Heart left ventricle (tissue), 16 donors: ENCODE measurements at regions not wholly inside any gene's neighbourhood (a gene's known extent, or its start where the extent isn't known, plus 50 kb on each side); places are given as distances from the start of the nearest gene placed in this dataset.

Experiments
- ATAC-seq, 4 donors: fragments of 200-7000 bp; cut with Tn5 transposase; one replicate each; pipeline ENCODE4 v1.9.1; 2020 to 2022; ENCODE audit warnings: moderate library complexity in 4 of 4, mild to moderate bottlenecking in 3 of 4, moderate number of reproducible peaks in 1 of 4
- DNase-seq, 5 donors: peaks; one replicate each; pipeline ENCODE4 v3.0.0-alpha.2; 2020
- H3K27ac ChIP-seq, 12 donors: fragments of 200-600 bp; sonication (generic) in 4 of 12; one replicate each; pipeline versions ENCODE4 v1.5.0 to v1.8.0; 2016 to 2022; ENCODE audit warnings: mild to moderate bottlenecking in 2 of 12
- H3K27me3 ChIP-seq, 9 donors: fragments of 200-600 bp; sonication (generic) in 2 of 9; one replicate each; pipeline versions ENCODE4 v1.5.1 to v1.8.0; 2016 to 2022; ENCODE audit warnings: mild to moderate bottlenecking in 3 of 9
- H3K36me3 ChIP-seq, 9 donors: fragments of 200-600 bp; sonication (generic) in 2 of 9; one replicate each; pipeline versions ENCODE4 v1.5.0 to v1.8.0; 2018 to 2022; ENCODE audit warnings: mild to moderate bottlenecking in 2 of 9
- H3K4me1 ChIP-seq, 12 donors: fragments of 200-600 bp; sonication (generic) in 4 of 12; one replicate each; pipeline versions ENCODE4 v1.5.0 to v1.8.0; 2016 to 2022; ENCODE audit warnings: mild to moderate bottlenecking in 3 of 12
- H3K4me3 ChIP-seq, 12 donors: fragments of 200-600 bp; sonication (generic) in 4 of 12; one replicate each; pipeline versions ENCODE4 v1.5.0 to v1.8.0; 2017 to 2022; ENCODE audit warnings: mild to moderate bottlenecking in 9 of 12, moderate library complexity in 4 of 12
- H3K9me3 ChIP-seq, 12 donors: fragments of 200-600 bp; sonication (generic) in 4 of 12; one replicate each; pipeline versions ENCODE4 v1.5.0 to v1.8.0; 2016 to 2022; ENCODE audit warnings: mild to moderate bottlenecking in 1 of 12
- POLR2A ChIP-seq, 2 donors: fragments of 450-650 bp; IDR thresholded peaks; one replicate each; pipeline ENCODE4 v1.6.1; 2017; ENCODE audit warnings: antibody characterized with exemption in 2 of 2, mild to moderate bottlenecking in 2 of 2, moderate library complexity in 2 of 2
- WGBS, 4 donors: extraction: QIAGEN DNeasy Blood & Tissue Kit in 2 of 4; methylation state at CpG; one replicate each; pipeline versions ENCODE4 v1.1.5 to v1.1.7; 2013 to 2018; 5-methylcytosine and 5-hydroxymethylcytosine counted together
- intact Hi-C, 10 donors: fragments of 100-400 bp; cut with DNase I; formaldehyde crosslinking; loops; one replicate each; pipeline versions ENCODE4 v1.11.1 to v1.14.2; 2022
- TF ChIP-seq, protein P1 (sequence below), 12 donors: fragments of 200-600 bp; sonication (generic) in 4 of 12; IDR thresholded peaks; one replicate each; pipeline versions ENCODE4 v1.5.0 to v1.8.0; 2018 to 2022; ENCODE audit warnings: antibody characterized with exemption in 12 of 12, mild to moderate bottlenecking in 5 of 12
- donor health status: ischemic (EF 13 %, LVEDD 7.1; RV severe dilation, severe dysfunction).
- donor health status: healthy with polysubstance abuse.
- donor health status: DM: no; HTN: yes; CAD: no.
- donor health status: DM: no; HTN: no; CAD: no.
- donor health status: ischemic (EF 25% LVEDD 6.9; RV normal size, moderate dysfunction).
- donor health status: ischemic (EF 25% LVEDD 5.7; RV mildly dilated, moderate dysfunction).
- donor health status: healthy.
- donor health status: DM: yes; HTN: yes; CAD: no.
- donor health status: ischemic (EF 35%, LVEDD 5.7; RV mildly dilated, moderate dysfunction).
- donor health status: nonischemic (EF 11% LVEDD 7.7; RV severe dilation, severe dysfunction).
- donor health status: DM: yes; HTN: yes; CAD: no.
- donor health status: PGD.
- donor health status: ischemic (EF 29% LVEDD 5.4; RV normal size, mild dysfunction).
- donor health status: nonischemic (EF 23%, LVEDD 6.1; RV moderate dilation, normal function).

DNA sequence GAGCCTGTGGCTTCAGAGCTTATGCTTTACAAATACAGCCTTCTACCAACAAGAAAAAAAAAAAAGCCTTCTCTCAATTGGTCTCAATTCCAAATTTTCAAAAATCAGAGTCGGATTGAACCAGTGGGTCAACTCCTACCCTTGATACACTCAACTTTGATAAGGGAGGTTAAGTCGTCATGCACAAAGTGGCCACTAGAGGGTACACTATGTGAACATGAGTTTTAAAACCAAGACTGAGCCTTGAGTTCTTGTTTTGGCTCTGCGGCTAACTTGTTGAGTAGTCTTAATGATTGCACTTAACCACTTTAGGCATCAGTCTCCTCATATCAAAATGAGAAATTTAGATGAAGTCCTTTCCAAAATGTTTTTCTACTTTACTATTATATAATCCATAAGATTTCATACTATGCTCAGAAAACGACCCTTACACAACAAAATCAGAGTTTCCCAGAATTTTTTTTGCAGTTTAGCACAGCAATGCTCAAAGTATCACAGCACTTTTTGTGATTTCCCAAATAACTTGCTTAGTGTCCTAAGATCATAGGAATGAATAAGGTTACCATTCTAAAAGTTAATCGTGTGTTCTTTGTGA lies 92.9 kb upstream of the MTAP start:
- DNase-seq (peak in 1 of 5 donors; percentile 22), ATAC-seq (peak in 1 of 4 donors; percentile 29)
- Histone ChIP-seq H3K27ac (no peak overlapping the region), H3K4me1 (no peaks in the 10 kb centered on the region), H3K36me3 (no peaks in the 10 kb centered on the region), H3K27me3 (peaks cover 0 to 8% (median 0%) of the 10 kb centered on the region in 9 donors), H3K9me3 (no peaks in the 10 kb centered on the region), H3K4me3 (no peak overlapping the region)
- intact Hi-C loops = loop anchor here in 1 of 10 donors (10.0 kb wide), 1 partner anchor 75 kb away; no protein-coding TSS in a partner anchor
- 42 to 52% (median 49%) methylated on average over 5 of the region's 5 CpGs for whole genome bisulfite sequencing, 4 donors
- TF ChIP-seq, protein P1, sequence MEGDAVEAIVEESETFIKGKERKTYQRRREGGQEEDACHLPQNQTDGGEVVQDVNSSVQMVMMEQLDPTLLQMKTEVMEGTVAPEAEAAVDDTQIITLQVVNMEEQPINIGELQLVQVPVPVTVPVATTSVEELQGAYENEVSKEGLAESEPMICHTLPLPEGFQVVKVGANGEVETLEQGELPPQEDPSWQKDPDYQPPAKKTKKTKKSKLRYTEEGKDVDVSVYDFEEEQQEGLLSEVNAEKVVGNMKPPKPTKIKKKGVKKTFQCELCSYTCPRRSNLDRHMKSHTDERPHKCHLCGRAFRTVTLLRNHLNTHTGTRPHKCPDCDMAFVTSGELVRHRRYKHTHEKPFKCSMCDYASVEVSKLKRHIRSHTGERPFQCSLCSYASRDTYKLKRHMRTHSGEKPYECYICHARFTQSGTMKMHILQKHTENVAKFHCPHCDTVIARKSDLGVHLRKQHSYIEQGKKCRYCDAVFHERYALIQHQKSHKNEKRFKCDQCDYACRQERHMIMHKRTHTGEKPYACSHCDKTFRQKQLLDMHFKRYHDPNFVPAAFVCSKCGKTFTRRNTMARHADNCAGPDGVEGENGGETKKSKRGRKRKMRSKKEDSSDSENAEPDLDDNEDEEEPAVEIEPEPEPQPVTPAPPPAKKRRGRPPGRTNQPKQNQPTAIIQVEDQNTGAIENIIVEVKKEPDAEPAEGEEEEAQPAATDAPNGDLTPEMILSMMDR (IDR thresholded peaks at IDR 0.05) = peak; percentile 54 to 89 (median 74)
- TF ChIP-seq POLR2A (IDR thresholded peaks at IDR 0.05) = no peak

DNA sequence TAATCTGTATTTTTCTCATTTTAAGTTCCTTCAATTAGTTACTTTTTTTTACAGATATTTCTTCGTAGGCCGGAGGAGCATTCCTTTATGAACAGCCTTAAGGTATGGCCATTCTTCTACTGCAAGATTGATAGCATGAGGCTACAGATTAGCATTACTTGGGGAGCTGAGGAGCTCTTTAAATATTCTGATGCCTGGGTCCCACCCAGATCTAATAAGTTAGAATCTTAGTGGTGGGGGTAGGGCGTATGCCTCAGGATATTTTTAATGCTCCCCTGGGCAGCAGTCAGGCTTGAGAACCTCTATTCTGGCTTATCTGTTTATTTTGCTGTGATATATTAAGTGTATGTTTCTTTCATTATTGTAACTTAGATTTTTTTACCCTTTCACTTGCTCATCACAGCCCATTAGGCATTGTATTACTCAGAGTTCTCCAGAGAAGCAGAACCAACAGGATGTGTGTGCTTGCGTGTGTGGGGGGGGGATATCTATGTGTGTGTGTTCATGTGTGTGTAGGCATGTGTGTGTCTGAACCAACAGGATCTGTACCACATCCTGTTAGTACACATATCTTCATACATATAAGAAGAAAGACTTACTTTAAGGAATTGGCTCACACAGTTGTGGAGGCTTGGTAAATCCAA lies 91.8 kb upstream of the MTAP start:
- WGBS, 4 donors = 78 to 86% (median 84%) methylated on average over 4 of the region's 4 CpGs
- ATAC-seq = no peak
- intact Hi-C loops = loop anchor here in 1 of 10 donors (10.0 kb wide), 1 partner anchor 74 kb away; no protein-coding TSS in a partner anchor
- no peaks in the 10 kb centered on the region for H3K4me1 ChIP-seq
- H3K27me3 ChIP-seq = peaks cover 0 to 8% (median 0%) of the 10 kb centered on the region in 9 donors
- H3K4me3 ChIP-seq = no peak overlapping the region
- H3K36me3 ChIP-seq = no peaks in the 10 kb centered on the region
- TF ChIP-seq, protein P1 (IDR thresholded peaks at IDR 0.05) = no peak
- TF ChIP-seq POLR2A (IDR thresholded peaks at IDR 0.05) = no peak
- no peak for DNase-seq
- H3K27ac ChIP-seq = no peak overlapping the region
- no peaks in the 10 kb centered on the region for H3K9me3 ChIP-seq

DNA sequence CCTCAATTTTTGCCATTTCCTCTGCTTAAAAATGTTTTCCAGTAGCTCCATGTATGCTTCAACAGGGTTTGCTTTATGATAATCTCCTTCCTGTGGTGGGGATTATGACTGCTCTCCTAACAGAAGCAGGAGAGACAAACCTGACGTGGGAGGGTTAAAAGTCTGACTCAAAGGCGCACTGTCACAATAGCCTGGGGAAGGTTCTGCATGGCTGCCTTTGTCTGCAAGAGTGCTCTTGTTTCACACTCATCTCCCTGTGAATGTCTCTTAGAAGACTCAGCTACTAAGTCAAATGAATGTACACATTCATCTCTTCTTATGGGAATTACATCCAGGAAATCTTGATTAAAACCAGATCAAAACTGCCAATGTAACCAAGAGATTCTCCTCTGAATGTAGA lies 90.9 kb upstream of the MTAP start:
- 34 to 43% (median 38%) methylated on average over 2 of the region's 2 CpGs for WGBS, 4 donors

DNA sequence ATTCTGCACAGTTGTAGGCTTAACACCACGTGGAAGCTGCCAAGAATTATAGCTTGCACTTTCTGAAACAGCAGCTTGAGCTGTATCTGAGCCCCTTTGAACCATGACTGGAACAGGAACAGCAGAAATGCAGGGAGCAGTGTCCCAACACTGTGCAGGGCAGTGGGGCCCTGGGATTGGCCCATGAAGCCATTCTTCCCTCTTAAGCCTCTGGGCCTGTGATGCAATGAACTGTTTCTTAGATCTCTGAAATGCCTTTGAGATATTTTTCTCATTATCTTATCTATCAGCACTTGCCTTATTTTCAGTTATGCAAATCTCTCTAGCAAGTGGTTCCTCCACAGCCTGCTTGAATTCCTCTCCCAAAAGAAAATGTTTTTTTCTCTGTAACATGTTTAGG lies 87.0 kb upstream of the MTAP start:
- intact Hi-C loops = loop anchor here in 1 of 10 donors (10.0 kb wide), 1 partner anchor 69 kb away; no protein-coding TSS in a partner anchor
- Histone ChIP-seq H3K4me3 (no peak overlapping the region), H3K27me3 (peaks cover 0 to 21% (median 0%) of the 10 kb centered on the region in 9 donors), H3K27ac (no peak overlapping the region), H3K4me1 (no peaks in the 10 kb centered on the region), H3K9me3 (no peaks in the 10 kb centered on the region), H3K36me3 (no peaks in the 10 kb centered on the region)
- ATAC-seq = no peak
- WGBS, 4 donors = 13 to 24% (median 16%) methylated on average over 1 of the region's 1 CpG
- TF ChIP-seq, protein P1 (IDR thresholded peaks at IDR 0.05) = no peak
- TF ChIP-seq POLR2A (IDR thresholded peaks at IDR 0.05) = no peak
- DNase-seq = no peak

More for the DNA sequence above, 90.9 kb upstream of the MTAP start:
- Histone ChIP-seq H3K9me3 (no peaks in the 10 kb centered on the region), H3K4me3 (no peak overlapping the region), H3K4me1 (no peaks in the 10 kb centered on the region), H3K36me3 (no peaks in the 10 kb centered on the region), H3K27ac (no peak overlapping the region), H3K27me3 (peaks cover 0 to 8% (median 0%) of the 10 kb centered on the region in 9 donors)
- intact Hi-C loops = loop anchor here in 1 of 10 donors (10.0 kb wide), 1 partner anchor 73 kb away; no protein-coding TSS in a partner anchor
- DNase-seq (no peak), ATAC-seq (no peak)
- no peak for TF ChIP-seq POLR2A (IDR thresholded peaks at IDR 0.05)
